Kidney epithelial cell (primary cell): ENCODE measurements at regions not wholly inside any gene's neighbourhood (a gene's known extent, or its start where the extent isn't known, plus 50 kb on each side); places are given as distances from the start of the nearest gene placed in this dataset.

ENCODE experiments used
- DNase-seq: peaks from one replicate; pipeline ENCODE4 v3.0.0-alpha.2; 2010; ENCODE audit warnings: low read depth
- H3K27me3 ChIP-seq: 2 replicates; pipeline ENCODE4 v1.6.0; 2011; ENCODE audit warnings: low read length; ENCODE audit not compliant: control insufficient read depth, insufficient read depth
- H3K36me3 ChIP-seq: 2 replicates; pipeline ENCODE4 v1.5.1; 2011; ENCODE audit warnings: low read length; ENCODE audit not compliant: control insufficient read depth, insufficient read depth
- H3K4me3 ChIP-seq: 2 replicates; pipeline ENCODE4 v1.5.1; 2011; ENCODE audit warnings: low read depth, mild to moderate bottlenecking, control low read depth, low read length
- CTCF ChIP-seq: IDR thresholded peaks from 2 replicates; pipeline ENCODE4 v1.5.1; 2011; ENCODE audit warnings: mild to moderate bottlenecking, moderate library complexity, low read length, control low read depth, inconsistent platforms; ENCODE audit not compliant: insufficient read depth, poor library complexity, severe bottlenecking

- Histone ChIP-seq H3K36me3 (no peaks in the 10 kb centered on the region), H3K27me3 (no peaks in the 10 kb centered on the region), H3K4me3 (no peak overlapping the region)
- TF ChIP-seq CTCF: no peak
- DNase-seq: no peak
Observed at GRCh38 chr14:98571104-98571503, 700.9 kb downstream of the BCL11B start.

- DNase-seq: no peak
- no peak overlapping the region for H3K4me3 ChIP-seq
- no peaks in the 10 kb centered on the region for H3K27me3 ChIP-seq
- no peak for TF ChIP-seq CTCF
- no peaks in the 10 kb centered on the region for H3K36me3 ChIP-seq
Observed at GRCh38 chr14:98573082-98573481, 698.9 kb downstream of the BCL11B start.

GRCh38 chr14:98576463-98576862, 695.5 kb downstream of the BCL11B start:
- Histone ChIP-seq H3K36me3 (no peaks in the 10 kb centered on the region), H3K4me3 (no peak overlapping the region), H3K27me3 (no peaks in the 10 kb centered on the region)
- DNase-seq: no peak
- no peak for TF ChIP-seq CTCF

- Histone ChIP-seq H3K36me3 (no peaks in the 10 kb centered on the region), H3K4me3 (no peak overlapping the region), H3K27me3 (no peaks in the 10 kb centered on the region)
- DNase-seq: no peak
- TF ChIP-seq CTCF: no peak
Observed at GRCh38 chr14:98578204-98578603, 693.8 kb downstream of the BCL11B start.

GRCh38 chr14:98579140-98579539, 692.9 kb downstream of the BCL11B start:
- no peak for TF ChIP-seq CTCF
- H3K4me3 ChIP-seq: no peak overlapping the region
- H3K27me3 ChIP-seq: no peaks in the 10 kb centered on the region
- DNase-seq: no peak
- no peaks in the 10 kb centered on the region for H3K36me3 ChIP-seq

- H3K4me3 ChIP-seq: no peak overlapping the region
- no peaks in the 10 kb centered on the region for H3K36me3 ChIP-seq
- no peak for TF ChIP-seq CTCF
- DNase-seq: no peak
- H3K27me3 ChIP-seq: no peaks in the 10 kb centered on the region
Observed at GRCh38 chr14:98580131-98580678, 691.8 kb downstream of the BCL11B start.
